ENCODE measurements at regions not wholly inside any gene's neighbourhood (a gene's known extent, or its start where the extent isn't known, plus 50 kb on each side); places are given as distances from the start of the nearest gene placed in this dataset.
"Not testable (repeated sequence)": the region's sequence is repeated elsewhere in the genome, so short reads cannot be mapped to it uniquely, and the experiment has no call there.

- H3K4me3 Mint-ChIP-seq = no peak overlapping the region
- no peaks in the 10 kb centered on the region for H3K4me1 Mint-ChIP-seq
- no peak for ATAC-seq
- H3K27ac Mint-ChIP-seq = no peak overlapping the region
- no peaks in the 10 kb centered on the region for H3K9me3 Mint-ChIP-seq
- DNase-seq (ENCODE audit: low spot score in 2 of 2) = no peak
- H3K36me3 Mint-ChIP-seq = no peaks in the 10 kb centered on the region
These were observed 55.1 kb downstream of the ID4 start for GRCh38 chr6:19892260-19892659.

- Mint-ChIP-seq H3K27ac (no peak overlapping the region), H3K4me3 (no peak overlapping the region), H3K4me1 (no peaks in the 10 kb centered on the region), H3K36me3 (no peaks in the 10 kb centered on the region), H3K9me3 (no peaks in the 10 kb centered on the region)
- no peak for ATAC-seq
- no peak for DNase-seq (ENCODE audit: low spot score in 2 of 2)
These were observed 58.9 kb downstream of the ID4 start for GRCh38 chr6:19895866-19896692.

- Mint-ChIP-seq H3K4me3 (no peak overlapping the region), H3K27ac (no peak overlapping the region), H3K4me1 (no peaks in the 10 kb centered on the region), H3K9me3 (peaks cover 2% of the 10 kb centered on the region), H3K36me3 (no peaks in the 10 kb centered on the region)
- DNase-seq (ENCODE audit: low spot score in 2 of 2) = no peak
- ATAC-seq = no peak
These were observed 59.5 kb downstream of the ID4 start for GRCh38 chr6:19896693-19897010.

- Mint-ChIP-seq H3K9me3 (peaks cover 6% of the 10 kb centered on the region), H3K27ac (no peak overlapping the region), H3K4me1 (no peaks in the 10 kb centered on the region), H3K36me3 (no peaks in the 10 kb centered on the region), H3K4me3 (no peak overlapping the region)
- ATAC-seq (no peak), DNase-seq (ENCODE audit: low spot score in 2 of 2) (no peak)
These were observed 61.1 kb downstream of the ID4 start for GRCh38 chr6:19898141-19898740.

GRCh38 chr6:19902201-19902600 is 65.0 kb downstream of the ID4 start:
- no peaks in the 10 kb centered on the region for H3K36me3 Mint-ChIP-seq
- H3K27ac Mint-ChIP-seq = no peak overlapping the region
- H3K9me3 Mint-ChIP-seq = peaks cover 6% of the 10 kb centered on the region
- no peak overlapping the region for H3K4me3 Mint-ChIP-seq
- H3K4me1 Mint-ChIP-seq = no peaks in the 10 kb centered on the region
- ATAC-seq (no peak), DNase-seq (ENCODE audit: low spot score in 2 of 2) (no peak)

- not testable (repeated sequence) for H3K4me3 Mint-ChIP-seq; H3K27ac Mint-ChIP-seq; H3K36me3 Mint-ChIP-seq; DNase-seq (ENCODE audit: low spot score in 2 of 2); H3K4me1 Mint-ChIP-seq; H3K9me3 Mint-ChIP-seq; ATAC-seq
These were observed 67.2 kb downstream of the ID4 start for GRCh38 chr6:19904408-19904807.

- Mint-ChIP-seq H3K4me1 (no peaks in the 10 kb centered on the region), H3K36me3 (no peaks in the 10 kb centered on the region), H3K4me3 (no peak overlapping the region), H3K9me3 (peaks cover 6% of the 10 kb centered on the region), H3K27ac (no peak overlapping the region)
- ATAC-seq (no peak), DNase-seq (ENCODE audit: low spot score in 2 of 2) (no peak)
These were observed 68.4 kb downstream of the ID4 start for GRCh38 chr6:19905584-19905983.

- DNase-seq (ENCODE audit: low spot score in 2 of 2) = no peak
- no peak for ATAC-seq
- Mint-ChIP-seq H3K27ac (no peak overlapping the region), H3K4me3 (no peak overlapping the region), H3K4me1 (no peaks in the 10 kb centered on the region), H3K9me3 (peaks cover 5% of the 10 kb centered on the region), H3K36me3 (no peaks in the 10 kb centered on the region)
These were observed 69.0 kb downstream of the ID4 start for GRCh38 chr6:19906171-19906570.

- no peak overlapping the region for H3K27ac Mint-ChIP-seq
- H3K4me1 Mint-ChIP-seq = no peaks in the 10 kb centered on the region
- H3K4me3 Mint-ChIP-seq = no peak overlapping the region
- H3K9me3 Mint-ChIP-seq = peaks cover 9% of the 10 kb centered on the region
- no peaks in the 10 kb centered on the region for H3K36me3 Mint-ChIP-seq
- no peak for ATAC-seq
- no peak for DNase-seq (ENCODE audit: low spot score in 2 of 2)
These were observed 74.1 kb downstream of the ID4 start for GRCh38 chr6:19911223-19911622.

- Mint-ChIP-seq H3K36me3 (no peaks in the 10 kb centered on the region), H3K9me3 (peaks cover 13% of the 10 kb centered on the region), H3K4me1 (no peaks in the 10 kb centered on the region), H3K27ac (no peak overlapping the region), H3K4me3 (no peak overlapping the region)
- ATAC-seq (no peak), DNase-seq (ENCODE audit: low spot score in 2 of 2) (no peak)
These were observed 81.3 kb downstream of the ID4 start for GRCh38 chr6:19918436-19918835.

- no peak overlapping the region for H3K27ac Mint-ChIP-seq
- H3K4me1 Mint-ChIP-seq = no peaks in the 10 kb centered on the region
- no peak for DNase-seq (ENCODE audit: low spot score in 2 of 2)
- peaks cover 1% of the 10 kb centered on the region for H3K9me3 Mint-ChIP-seq
- no peak for ATAC-seq
- no peaks in the 10 kb centered on the region for H3K36me3 Mint-ChIP-seq
- H3K4me3 Mint-ChIP-seq = no peak overlapping the region
These were observed 84.6 kb downstream of the ID4 start for GRCh38 chr6:19921786-19922185.

- no peaks in the 10 kb centered on the region for H3K9me3 Mint-ChIP-seq
- H3K27ac Mint-ChIP-seq = no peak overlapping the region
- ATAC-seq = no peak
- H3K4me1 Mint-ChIP-seq = no peaks in the 10 kb centered on the region
- H3K36me3 Mint-ChIP-seq = no peaks in the 10 kb centered on the region
- no peak for DNase-seq (ENCODE audit: low spot score in 2 of 2)
- no peak overlapping the region for H3K4me3 Mint-ChIP-seq
These were observed 88.4 kb downstream of the ID4 start for GRCh38 chr6:19925533-19925932.

GRCh38 chr6:19928461-19928860 is 91.3 kb downstream of the ID4 start:
- no peak for ATAC-seq
- H3K4me1 Mint-ChIP-seq = no peaks in the 10 kb centered on the region
- H3K36me3 Mint-ChIP-seq = no peaks in the 10 kb centered on the region

GRCh38 chr6:19929312-19929711 is 92.1 kb downstream of the ID4 start:
- Mint-ChIP-seq H3K27ac (no peak overlapping the region), H3K4me1 (no peaks in the 10 kb centered on the region), H3K9me3 (no peaks in the 10 kb centered on the region), H3K4me3 (no peak overlapping the region), H3K36me3 (no peaks in the 10 kb centered on the region)
- DNase-seq (ENCODE audit: low spot score in 2 of 2) = no peak
- no peak for ATAC-seq

More at GRCh38 chr6:19928461-19928860, 91.3 kb downstream of the ID4 start:
- no peak for DNase-seq (ENCODE audit: low spot score in 2 of 2)
- Mint-ChIP-seq H3K4me3 (no peak overlapping the region), H3K27ac (no peak overlapping the region), H3K9me3 (no peaks in the 10 kb centered on the region)

GRCh38 chr6:19934996-19935591 is 97.9 kb downstream of the ID4 start:
- H3K4me3 Mint-ChIP-seq = no peak overlapping the region
- no peak for ATAC-seq
- H3K27ac Mint-ChIP-seq = no peak overlapping the region
- H3K4me1 Mint-ChIP-seq = no peaks in the 10 kb centered on the region
- peaks cover 2% of the 10 kb centered on the region for H3K9me3 Mint-ChIP-seq
- H3K36me3 Mint-ChIP-seq = no peaks in the 10 kb centered on the region
- DNase-seq (ENCODE audit: low spot score in 2 of 2) = no peak

- not testable (repeated sequence) for H3K9me3 Mint-ChIP-seq; H3K36me3 Mint-ChIP-seq; DNase-seq (ENCODE audit: low spot score in 2 of 2); H3K27ac Mint-ChIP-seq; ATAC-seq; H3K4me3 Mint-ChIP-seq; H3K4me1 Mint-ChIP-seq
These were observed 102.2 kb downstream of the ID4 start for GRCh38 chr6:19939321-19939720.

Data from stimulated activated effector memory CD8-positive, alpha-beta T cell treated with anti-CD3 and anti-CD28 coated beads, Interleukin-12 subunit alpha, Interleukin-12 subunit beta, amount 100 ng/mL, for 72 hours (primary cell).